ENCODE measurements at regions not wholly inside any gene's neighbourhood (a gene's known extent, or its start where the extent isn't known, plus 50 kb on each side); places are given as distances from the start of the nearest gene placed in this dataset.
A peak's percentile ranks its signal among the peaks of the same experiment; 100 is the strongest.

- TF ChIP-seq, protein P1, sequence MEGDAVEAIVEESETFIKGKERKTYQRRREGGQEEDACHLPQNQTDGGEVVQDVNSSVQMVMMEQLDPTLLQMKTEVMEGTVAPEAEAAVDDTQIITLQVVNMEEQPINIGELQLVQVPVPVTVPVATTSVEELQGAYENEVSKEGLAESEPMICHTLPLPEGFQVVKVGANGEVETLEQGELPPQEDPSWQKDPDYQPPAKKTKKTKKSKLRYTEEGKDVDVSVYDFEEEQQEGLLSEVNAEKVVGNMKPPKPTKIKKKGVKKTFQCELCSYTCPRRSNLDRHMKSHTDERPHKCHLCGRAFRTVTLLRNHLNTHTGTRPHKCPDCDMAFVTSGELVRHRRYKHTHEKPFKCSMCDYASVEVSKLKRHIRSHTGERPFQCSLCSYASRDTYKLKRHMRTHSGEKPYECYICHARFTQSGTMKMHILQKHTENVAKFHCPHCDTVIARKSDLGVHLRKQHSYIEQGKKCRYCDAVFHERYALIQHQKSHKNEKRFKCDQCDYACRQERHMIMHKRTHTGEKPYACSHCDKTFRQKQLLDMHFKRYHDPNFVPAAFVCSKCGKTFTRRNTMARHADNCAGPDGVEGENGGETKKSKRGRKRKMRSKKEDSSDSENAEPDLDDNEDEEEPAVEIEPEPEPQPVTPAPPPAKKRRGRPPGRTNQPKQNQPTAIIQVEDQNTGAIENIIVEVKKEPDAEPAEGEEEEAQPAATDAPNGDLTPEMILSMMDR (IDR thresholded peaks at IDR 0.05) = no peak
- Histone ChIP-seq H3K4me3 (no peak overlapping the region), H3K27ac (no peak overlapping the region)
- no peak for DNase-seq (ENCODE audit: low spot score)
These were observed 372.1 kb downstream of the ACTL7B start for GRCh38 chr9:108483676-108484075.

- TF ChIP-seq, protein P1 (IDR thresholded peaks at IDR 0.05) = no peak
- DNase-seq (ENCODE audit: low spot score) = no peak
- H3K27ac ChIP-seq = no peak overlapping the region
- H3K4me3 ChIP-seq = no peak overlapping the region
These were observed 375.7 kb downstream of the ACTL7B start for GRCh38 chr9:108479989-108480652.

- TF ChIP-seq, protein P1 (IDR thresholded peaks at IDR 0.05) = no peak
- Histone ChIP-seq H3K27ac (peak overlapping the region; percentile 75 to 90), H3K4me3 (peak overlapping the region; percentile 48)
- peak; percentile 76 for DNase-seq (ENCODE audit: low spot score)
These were observed 377.1 kb downstream of the ACTL7B start for GRCh38 chr9:108478431-108479332.

DNA sequence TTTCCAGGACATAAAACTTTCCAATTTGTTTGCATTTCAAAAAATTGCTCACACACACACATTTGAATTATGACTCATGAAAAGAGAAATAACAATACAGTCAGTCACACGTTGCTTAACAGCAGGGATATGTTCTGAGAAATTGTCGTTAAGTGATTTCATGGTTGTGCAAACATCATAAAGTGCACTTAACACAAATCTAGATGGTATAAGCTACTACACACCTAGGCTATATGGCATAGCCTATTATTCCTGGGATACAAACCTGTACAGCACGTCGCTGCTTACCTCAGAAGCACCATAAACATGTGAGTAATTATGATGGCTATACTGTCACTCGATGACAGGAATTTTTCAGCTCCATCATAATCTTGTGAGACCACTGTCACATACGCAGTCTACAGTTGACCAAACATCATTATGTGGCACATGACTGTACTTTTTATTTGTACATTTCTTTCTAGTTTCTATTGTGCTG is 378.2 kb downstream of the ACTL7B start:
- H3K27ac ChIP-seq = peak overlapping the region in 1 of 2 donors; percentile 90
- no peak overlapping the region for H3K4me3 ChIP-seq
- TF ChIP-seq, protein P1 (IDR thresholded peaks at IDR 0.05) = no peak
- DNase-seq (ENCODE audit: low spot score) = no peak

DNA sequence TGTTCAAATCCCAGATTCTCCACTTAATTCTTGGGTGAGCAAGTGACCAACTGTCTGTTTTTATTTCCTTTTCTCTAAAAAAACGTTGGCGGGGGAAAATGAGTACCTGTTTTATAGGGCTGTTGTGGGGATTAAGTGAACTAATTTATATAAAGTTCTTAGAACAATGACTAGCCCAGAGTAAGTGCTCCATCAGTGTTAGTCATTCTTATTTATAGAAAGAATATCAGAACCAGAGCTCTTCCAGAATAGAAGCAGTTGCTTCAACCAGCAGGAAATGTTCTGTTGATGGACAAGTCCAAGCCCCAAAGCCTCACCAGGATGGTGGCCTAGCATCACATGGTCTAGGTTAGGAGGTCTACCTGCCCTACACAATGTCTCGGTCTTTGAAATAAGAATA is 379.2 kb downstream of the ACTL7B start:
- DNase-seq (ENCODE audit: low spot score) = no peak
- H3K4me3 ChIP-seq = no peak overlapping the region
- TF ChIP-seq, protein P1 (IDR thresholded peaks at IDR 0.05) = no peak
- no peak overlapping the region for H3K27ac ChIP-seq

DNA sequence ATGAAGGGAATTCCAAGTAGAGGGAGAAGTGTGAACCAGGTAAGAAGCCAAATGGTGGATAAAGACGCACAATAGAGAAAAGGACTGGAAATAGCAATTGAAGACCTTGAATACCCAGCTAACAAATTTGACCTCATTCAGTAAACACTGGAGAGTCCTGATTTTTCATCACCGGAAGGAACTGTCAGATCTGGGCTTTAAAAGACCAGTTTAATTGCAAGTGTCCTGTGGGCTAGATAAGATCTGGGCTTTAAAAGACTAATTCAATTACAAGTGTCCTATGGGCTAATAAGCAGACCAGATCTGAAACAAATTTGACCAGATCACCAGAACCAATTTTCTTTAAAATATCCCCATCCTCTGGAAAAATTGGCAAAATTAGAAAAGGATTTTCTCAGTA is 380.0 kb downstream of the ACTL7B start:
- H3K27ac ChIP-seq = no peak overlapping the region
- no peak for DNase-seq (ENCODE audit: low spot score)
- no peak overlapping the region for H3K4me3 ChIP-seq
- TF ChIP-seq, protein P1 (IDR thresholded peaks at IDR 0.05) = no peak
